Vagina (tissue), 2 donors: ENCODE measurements at regions not wholly inside any gene's neighbourhood (a gene's known extent, or its start where the extent isn't known, plus 50 kb on each side); places are given as distances from the start of the nearest gene placed in this dataset.

Source experiments
- POLR2A ChIP-seq, 2 donors: fragments of 450-650 bp; IDR thresholded peaks; one replicate each; pipeline ENCODE4 v1.6.1; 2017; ENCODE audit warnings: antibody characterized with exemption in 2 of 2, mild to moderate bottlenecking in 2 of 2, moderate library complexity in 2 of 2
- TF ChIP-seq, protein P1 (sequence below), 3 experiments: fragments of 450-650 bp in 2 of 3; fragments of 200-600 bp in 1 of 3; sonication (generic) in 1 of 3; IDR thresholded peaks; one replicate each; pipeline ENCODE4 v1.5.1; 2017 to 2019; ENCODE audit warnings: antibody characterized with exemption in 3 of 3, mild to moderate bottlenecking in 2 of 3, moderate library complexity in 2 of 3

DNA sequence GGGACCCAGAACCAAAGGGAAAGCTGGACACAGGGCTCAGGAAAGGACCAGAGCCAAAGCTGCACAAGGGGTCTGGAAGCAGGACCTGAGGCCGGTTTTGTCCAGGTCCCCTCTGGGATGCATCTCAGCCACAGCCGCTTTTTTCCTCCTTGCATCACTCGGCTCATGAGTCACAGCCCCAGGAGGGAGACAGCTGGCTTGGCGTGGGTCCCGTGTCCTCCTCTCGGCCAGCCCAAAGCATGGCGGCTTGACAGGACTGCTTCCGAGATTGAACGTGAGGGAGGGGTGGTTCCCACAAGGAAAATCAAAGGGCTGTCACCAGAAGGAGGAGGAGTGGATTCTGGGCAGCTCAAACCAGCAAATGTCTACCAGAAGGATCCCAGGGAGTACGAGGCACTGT, 56.7 kb upstream of the CPLX2 start:
- no peak for TF ChIP-seq POLR2A (IDR thresholded peaks at IDR 0.05)
- TF ChIP-seq, protein P1, sequence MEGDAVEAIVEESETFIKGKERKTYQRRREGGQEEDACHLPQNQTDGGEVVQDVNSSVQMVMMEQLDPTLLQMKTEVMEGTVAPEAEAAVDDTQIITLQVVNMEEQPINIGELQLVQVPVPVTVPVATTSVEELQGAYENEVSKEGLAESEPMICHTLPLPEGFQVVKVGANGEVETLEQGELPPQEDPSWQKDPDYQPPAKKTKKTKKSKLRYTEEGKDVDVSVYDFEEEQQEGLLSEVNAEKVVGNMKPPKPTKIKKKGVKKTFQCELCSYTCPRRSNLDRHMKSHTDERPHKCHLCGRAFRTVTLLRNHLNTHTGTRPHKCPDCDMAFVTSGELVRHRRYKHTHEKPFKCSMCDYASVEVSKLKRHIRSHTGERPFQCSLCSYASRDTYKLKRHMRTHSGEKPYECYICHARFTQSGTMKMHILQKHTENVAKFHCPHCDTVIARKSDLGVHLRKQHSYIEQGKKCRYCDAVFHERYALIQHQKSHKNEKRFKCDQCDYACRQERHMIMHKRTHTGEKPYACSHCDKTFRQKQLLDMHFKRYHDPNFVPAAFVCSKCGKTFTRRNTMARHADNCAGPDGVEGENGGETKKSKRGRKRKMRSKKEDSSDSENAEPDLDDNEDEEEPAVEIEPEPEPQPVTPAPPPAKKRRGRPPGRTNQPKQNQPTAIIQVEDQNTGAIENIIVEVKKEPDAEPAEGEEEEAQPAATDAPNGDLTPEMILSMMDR (IDR thresholded peaks at IDR 0.05), result no peak
